GM06990 (cell line): ENCODE measurements at regions not wholly inside any gene's neighbourhood (a gene's known extent, or its start where the extent isn't known, plus 50 kb on each side); places are given as distances from the start of the nearest gene placed in this dataset.

ENCODE experiments used
- DNase-seq: peaks from one replicate; pipeline ENCODE4 v3.0.0-alpha.2; 2011; ENCODE audit not compliant: insufficient read length; ENCODE audit errors: extremely low read depth
- H3K27me3 ChIP-seq: replicated peaks from 2 replicates; pipeline ENCODE4 v1.6.0; 2011; ENCODE audit warnings: low read length; ENCODE audit not compliant: control insufficient read depth, insufficient read depth
- H3K36me3 ChIP-seq: 2 replicates; pipeline ENCODE4 v1.5.1; 2011; ENCODE audit warnings: low read length; ENCODE audit not compliant: control insufficient read depth, insufficient read depth
- H3K4me3 ChIP-seq: replicated peaks from 2 replicates; pipeline ENCODE4 v1.5.1; 2011; ENCODE audit warnings: low read depth, mild to moderate bottlenecking, control low read depth, low read length
- CTCF ChIP-seq: IDR thresholded peaks from 2 replicates; pipeline ENCODE4 v1.5.1; 2011; ENCODE audit warnings: low read length, control low read depth, mild to moderate bottlenecking, inconsistent platforms; ENCODE audit not compliant: insufficient read depth, poor library complexity, severe bottlenecking

GRCh38 chr11:69348414-69349235, 54.7 kb downstream of the MYEOV start:
- TF ChIP-seq CTCF = no peak
- Histone ChIP-seq H3K27me3 (no peaks in the 10 kb centered on the region), H3K4me3 (no peak overlapping the region), H3K36me3 (no peaks in the 10 kb centered on the region)
- DNase-seq = no peak

GRCh38 chr11:69350040-69350439, 56.1 kb downstream of the MYEOV start:
- Histone ChIP-seq H3K36me3 (no peaks in the 10 kb centered on the region), H3K27me3 (no peaks in the 10 kb centered on the region), H3K4me3 (no peak overlapping the region)
- no peak for TF ChIP-seq CTCF
- no peak for DNase-seq

GRCh38 chr11:69350596-69350995, 56.6 kb downstream of the MYEOV start:
- Histone ChIP-seq H3K27me3 (no peaks in the 10 kb centered on the region), H3K36me3 (no peaks in the 10 kb centered on the region), H3K4me3 (no peak overlapping the region)
- no peak for TF ChIP-seq CTCF
- no peak for DNase-seq

DNA sequence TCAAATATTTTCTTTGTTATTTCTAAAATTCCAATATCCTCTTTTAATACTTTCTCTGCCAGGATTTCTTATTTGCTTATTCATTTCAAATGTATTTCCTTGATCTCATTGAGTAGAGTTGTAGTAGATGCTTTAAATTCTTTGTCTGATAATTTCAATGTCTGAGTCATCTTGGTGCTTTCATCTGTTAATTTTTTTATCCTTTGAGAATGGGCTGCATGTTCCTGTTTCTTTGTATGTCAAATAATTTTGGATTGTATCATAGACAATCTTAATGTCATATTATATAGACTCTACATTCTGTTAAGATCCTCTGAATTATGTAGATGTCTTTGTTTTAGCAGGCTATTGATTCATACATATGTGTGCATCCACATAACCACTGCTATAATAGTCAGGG, 57.5 kb downstream of the MYEOV start:
- no peaks in the 10 kb centered on the region for H3K36me3 ChIP-seq
- no peak for DNase-seq
- TF ChIP-seq CTCF = no peak
- no peak overlapping the region for H3K4me3 ChIP-seq
- no peaks in the 10 kb centered on the region; the same call in 1 of the 2 replicates for H3K27me3 ChIP-seq

DNA sequence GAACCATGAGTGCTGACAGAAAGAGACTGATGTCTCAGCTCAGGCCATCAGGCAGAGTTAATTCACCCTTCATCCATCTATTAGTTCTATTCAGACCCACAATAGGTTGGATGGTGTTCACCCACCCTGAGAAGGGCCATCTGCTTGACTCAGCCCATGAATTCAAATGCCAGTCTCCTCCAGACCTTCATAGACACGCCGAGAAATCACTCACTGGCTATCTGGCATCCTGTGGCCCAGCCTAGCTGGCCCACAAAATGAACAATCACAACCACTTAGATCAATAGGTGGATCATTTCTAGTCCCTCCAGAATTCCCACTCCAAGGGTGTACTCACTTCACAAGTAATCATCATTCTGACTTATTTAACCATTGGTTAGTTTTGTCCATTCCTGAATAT, 58.2 kb downstream of the MYEOV start:
- no peak for DNase-seq
- TF ChIP-seq CTCF = no peak
- Histone ChIP-seq H3K36me3 (no peaks in the 10 kb centered on the region), H3K27me3 (no peaks in the 10 kb centered on the region; the same call in 1 of the 2 replicates), H3K4me3 (no peak overlapping the region)
